Mammary epithelial cell (primary cell): ENCODE measurements at regions not wholly inside any gene's neighbourhood (a gene's known extent, or its start where the extent isn't known, plus 50 kb on each side); places are given as distances from the start of the nearest gene placed in this dataset.

Source experiments
- CTCF ChIP-seq, 2 donors: IDR thresholded peaks in 1 of 2; conservative IDR thresholded peaks in 1 of 2; 2 replicates each; pipeline ENCODE4 v1.5.1; 2011 to 2012; ENCODE audit warnings: inconsistent platforms in 2 of 2, low read length in 2 of 2, mild to moderate bottlenecking in 2 of 2, control low read depth in 1 of 2, low read depth in 1 of 2; ENCODE audit not compliant: insufficient read depth in 1 of 2; ENCODE audit errors: extremely low read depth in 1 of 2
- EZH2 ChIP-seq: IDR thresholded peaks from 2 replicates; pipeline ENCODE4 v1.6.1; 2012; ENCODE audit warnings: low read length, inconsistent platforms, borderline replicate concordance

DNA sequence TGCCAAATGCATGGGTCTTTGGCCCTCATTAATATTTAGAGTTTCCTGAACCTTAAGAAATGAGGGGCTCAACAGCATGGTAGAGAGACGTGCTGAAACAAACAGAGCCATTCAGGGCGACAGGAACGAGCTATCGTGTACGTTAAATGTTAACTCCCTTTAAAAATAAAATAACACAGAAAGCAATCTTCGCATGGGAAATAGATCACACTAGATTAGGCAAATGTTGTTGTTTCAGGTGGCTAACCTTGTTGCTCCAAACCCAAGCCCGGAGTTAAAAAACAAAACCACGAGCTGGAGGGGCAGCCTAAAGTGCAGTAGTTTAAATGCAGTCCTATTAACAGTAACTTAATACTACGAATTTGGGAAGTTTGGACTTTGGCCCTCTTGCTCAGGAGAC is 177.4 kb upstream of the TRIB2 start:
- no peak for TF ChIP-seq CTCF (conservative IDR thresholded peaks at IDR 0.05 in 1 of 2, IDR thresholded peaks at IDR 0.05 in 1 of 2; ENCODE audit: extremely low read depth in 1 of 2, insufficient read depth in 1 of 2, low read depth in 1 of 2, low read length in 2 of 2)
- TF ChIP-seq EZH2 = no peak
